Astrocyte (in vitro differentiated cells and primary cell): ENCODE measurements at regions not wholly inside any gene's neighbourhood (a gene's known extent, or its start where the extent isn't known, plus 50 kb on each side); places are given as distances from the start of the nearest gene placed in this dataset.

Experiments used
- DNase-seq: peaks from one replicate; pipeline ENCODE4 v3.0.0-alpha.2; 2010; ENCODE audit warnings: low read depth
- FAIRE-seq: peaks from 2 replicates; lab custom pipeline; 2011; peaks lifted over from hg19 to GRCh38; lab: Jason Lieb, UNC
- H2AFZ ChIP-seq: 2 replicates; pipeline ENCODE4 v1.6.0; 2012; ENCODE audit warnings: low read depth, low read length, inconsistent platforms
- H3K27ac ChIP-seq: 2 replicates; pipeline ENCODE4 v1.5.1; 2011; ENCODE audit warnings: low read depth, low read length, inconsistent platforms
- H3K27me3 ChIP-seq: 2 replicates; pipeline ENCODE4 v1.6.0; 2011; ENCODE audit warnings: low read length, inconsistent platforms; ENCODE audit not compliant: insufficient read depth
- H3K36me3 ChIP-seq: 2 replicates; pipeline ENCODE4 v1.5.1; 2011; ENCODE audit warnings: low read length, inconsistent platforms; ENCODE audit not compliant: insufficient read depth
- H3K4me1 ChIP-seq: 2 replicates; pipeline ENCODE4 v1.5.1; 2011; ENCODE audit warnings: low read length, inconsistent platforms; ENCODE audit not compliant: insufficient read depth
- H3K4me2 ChIP-seq: 2 replicates; pipeline ENCODE4 v1.6.0; 2012; ENCODE audit warnings: low read length, inconsistent platforms
- H3K4me3 ChIP-seq: 2 replicates; pipeline ENCODE4 v1.5.1; 2011; ENCODE audit warnings: low read depth, mild to moderate bottlenecking, low read length, inconsistent platforms; ENCODE audit not compliant: insufficient read depth
- H3K79me2 ChIP-seq: 2 replicates; pipeline ENCODE4 v1.6.0; 2012; ENCODE audit warnings: mild to moderate bottlenecking, low read length, inconsistent platforms; ENCODE audit not compliant: insufficient read depth
- H3K9ac ChIP-seq: 2 replicates; pipeline ENCODE4 v1.6.0; 2012; ENCODE audit warnings: mild to moderate bottlenecking, low read length, inconsistent platforms
- H3K9me3 ChIP-seq: 2 replicates; pipeline ENCODE4 v1.5.1; 2012; ENCODE audit warnings: low read depth, mild to moderate bottlenecking, low read length, inconsistent platforms; ENCODE audit not compliant: insufficient read depth
- H4K20me1 ChIP-seq: 2 replicates; pipeline ENCODE4 v1.6.0; 2012; ENCODE audit warnings: low read length, inconsistent platforms; ENCODE audit not compliant: insufficient read depth
- H3K27ac Mint-ChIP-seq: one replicate; pipeline ENCODE4 v1.8.0; 2021; ENCODE audit warnings: mild to moderate bottlenecking, mixed read lengths; ENCODE audit not compliant: unreplicated experiment
- H3K27me3 Mint-ChIP-seq: one replicate; pipeline ENCODE4 v1.8.0; 2021; ENCODE audit warnings: low read depth, mixed read lengths; ENCODE audit not compliant: unreplicated experiment
- H3K36me3 Mint-ChIP-seq: one replicate; pipeline ENCODE4 v1.8.0; 2021; ENCODE audit warnings: low read depth, mixed read lengths; ENCODE audit not compliant: unreplicated experiment
- H3K4me1 Mint-ChIP-seq: one replicate; pipeline ENCODE4 v1.8.0; 2021; ENCODE audit warnings: low read depth, mixed read lengths; ENCODE audit not compliant: unreplicated experiment
- H3K4me3 Mint-ChIP-seq: one replicate; pipeline ENCODE4 v1.8.0; 2021; ENCODE audit warnings: mild to moderate bottlenecking, moderate library complexity, mixed read lengths; ENCODE audit not compliant: unreplicated experiment
- H3K9me3 Mint-ChIP-seq: one replicate; pipeline ENCODE4 v1.8.0; 2021; ENCODE audit warnings: mild to moderate bottlenecking, mixed read lengths; ENCODE audit not compliant: unreplicated experiment
- EZH2 ChIP-seq: IDR thresholded peaks from 2 replicates; pipeline ENCODE4 v1.6.1; 2012; ENCODE audit warnings: mild to moderate bottlenecking, low read length, inconsistent platforms; ENCODE audit not compliant: insufficient read depth
- TF ChIP-seq, protein P1 (sequence below): IDR thresholded peaks from 2 replicates; pipeline ENCODE4 v1.5.1; 2011; ENCODE audit warnings: low read depth, mild to moderate bottlenecking, inconsistent platforms, low read length, moderate library complexity; ENCODE audit not compliant: insufficient read depth

DNA sequence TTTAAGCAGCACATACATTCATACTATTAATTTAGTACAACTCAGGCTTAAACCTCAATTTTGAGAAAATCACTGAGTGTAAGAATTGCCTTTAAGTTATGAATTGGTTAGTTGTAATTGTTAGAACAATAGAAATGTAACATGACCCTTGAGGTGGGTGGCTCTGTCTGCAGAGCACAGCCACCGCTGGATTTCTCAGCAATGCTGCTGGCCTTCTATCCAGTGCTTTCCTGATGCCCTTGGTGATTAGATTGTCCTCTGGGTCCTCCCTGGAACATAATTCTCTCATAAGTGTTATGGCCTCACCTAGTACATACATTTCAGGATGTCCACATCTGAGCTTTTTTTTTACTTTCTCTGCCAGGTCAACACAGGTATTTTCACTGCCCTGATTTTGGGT, 213.2 kb downstream of the SLC7A11 start:
- Histone ChIP-seq H3K9ac (no peak overlapping the region), H2AFZ (no peak overlapping the region), H3K36me3 (no peaks in the 10 kb centered on the region), H3K27ac (no peak overlapping the region), H3K27me3 (no peaks in the 10 kb centered on the region), H3K4me1 (no peaks in the 10 kb centered on the region), H3K79me2 (no peaks in the 10 kb centered on the region), H4K20me1 (no peaks in the 10 kb centered on the region), H3K9me3 (no peaks in the 10 kb centered on the region), H3K4me2 (no peak overlapping the region), H3K4me3 (no peak overlapping the region)
- DNase-seq (no peak), FAIRE-seq (no peak)
- H3K4me3 Mint-ChIP-seq = no peak overlapping the region
- no peak overlapping the region for H3K27ac Mint-ChIP-seq
- TF ChIP-seq, protein P1, sequence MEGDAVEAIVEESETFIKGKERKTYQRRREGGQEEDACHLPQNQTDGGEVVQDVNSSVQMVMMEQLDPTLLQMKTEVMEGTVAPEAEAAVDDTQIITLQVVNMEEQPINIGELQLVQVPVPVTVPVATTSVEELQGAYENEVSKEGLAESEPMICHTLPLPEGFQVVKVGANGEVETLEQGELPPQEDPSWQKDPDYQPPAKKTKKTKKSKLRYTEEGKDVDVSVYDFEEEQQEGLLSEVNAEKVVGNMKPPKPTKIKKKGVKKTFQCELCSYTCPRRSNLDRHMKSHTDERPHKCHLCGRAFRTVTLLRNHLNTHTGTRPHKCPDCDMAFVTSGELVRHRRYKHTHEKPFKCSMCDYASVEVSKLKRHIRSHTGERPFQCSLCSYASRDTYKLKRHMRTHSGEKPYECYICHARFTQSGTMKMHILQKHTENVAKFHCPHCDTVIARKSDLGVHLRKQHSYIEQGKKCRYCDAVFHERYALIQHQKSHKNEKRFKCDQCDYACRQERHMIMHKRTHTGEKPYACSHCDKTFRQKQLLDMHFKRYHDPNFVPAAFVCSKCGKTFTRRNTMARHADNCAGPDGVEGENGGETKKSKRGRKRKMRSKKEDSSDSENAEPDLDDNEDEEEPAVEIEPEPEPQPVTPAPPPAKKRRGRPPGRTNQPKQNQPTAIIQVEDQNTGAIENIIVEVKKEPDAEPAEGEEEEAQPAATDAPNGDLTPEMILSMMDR = no peak
- TF ChIP-seq EZH2 = no peak
- no peaks in the 10 kb centered on the region for H3K36me3 Mint-ChIP-seq
- no peaks in the 10 kb centered on the region for H3K9me3 Mint-ChIP-seq
- H3K27me3 Mint-ChIP-seq = no peaks in the 10 kb centered on the region
- no peaks in the 10 kb centered on the region for H3K4me1 Mint-ChIP-seq

DNA sequence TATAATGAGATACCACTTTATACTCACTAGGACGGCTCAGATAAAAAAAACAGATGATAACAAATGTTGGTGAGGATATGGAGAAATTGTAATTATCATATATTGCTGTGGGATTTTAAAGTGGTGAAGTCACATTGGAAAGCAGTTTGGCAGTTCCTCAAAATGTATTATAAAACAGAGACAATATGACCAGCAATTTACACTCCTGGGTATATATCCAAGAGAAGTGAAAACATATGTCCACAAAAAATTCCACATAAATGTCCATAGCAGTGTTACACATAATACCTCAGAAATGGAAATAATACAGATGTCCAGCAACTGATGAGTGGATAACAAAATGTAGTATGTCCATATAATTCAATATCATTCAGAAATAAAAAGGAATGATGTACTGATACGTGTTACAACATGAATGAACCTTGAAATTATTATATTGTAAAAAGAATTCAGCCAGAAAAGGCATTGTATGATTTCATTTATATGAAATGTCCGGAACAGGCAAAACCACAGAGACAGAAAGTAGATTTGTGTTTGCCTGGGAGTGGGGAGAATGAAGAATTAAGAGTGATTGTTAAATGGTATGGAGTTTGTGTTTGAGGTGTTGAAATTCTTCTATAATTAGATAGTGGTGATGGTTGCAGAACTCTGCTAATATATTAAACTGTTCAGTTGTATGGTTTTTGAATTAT, 220.9 kb downstream of the SLC7A11 start:
- no peaks in the 10 kb centered on the region for H3K36me3 Mint-ChIP-seq
- H3K4me3 Mint-ChIP-seq = no peak overlapping the region
- no peak overlapping the region for H3K4me3 ChIP-seq
- no peak for FAIRE-seq
- H2AFZ ChIP-seq = no peak overlapping the region
- DNase-seq = no peak
- H3K27me3 ChIP-seq = no peaks in the 10 kb centered on the region
- H3K9me3 Mint-ChIP-seq = no peaks in the 10 kb centered on the region
- H3K4me2 ChIP-seq = no peak overlapping the region
- no peaks in the 10 kb centered on the region for H4K20me1 ChIP-seq
- no peaks in the 10 kb centered on the region for H3K4me1 ChIP-seq
- no peak overlapping the region for H3K27ac Mint-ChIP-seq
- H3K9ac ChIP-seq = no peak overlapping the region
- peaks cover 2% of the 10 kb centered on the region for H3K4me1 Mint-ChIP-seq
- no peak overlapping the region for H3K27ac ChIP-seq
- TF ChIP-seq EZH2 = no peak
- TF ChIP-seq, protein P1 = no peak
- no peaks in the 10 kb centered on the region for H3K79me2 ChIP-seq
- H3K27me3 Mint-ChIP-seq = no peaks in the 10 kb centered on the region
- H3K9me3 ChIP-seq = no peaks in the 10 kb centered on the region
- no peaks in the 10 kb centered on the region for H3K36me3 ChIP-seq

DNA sequence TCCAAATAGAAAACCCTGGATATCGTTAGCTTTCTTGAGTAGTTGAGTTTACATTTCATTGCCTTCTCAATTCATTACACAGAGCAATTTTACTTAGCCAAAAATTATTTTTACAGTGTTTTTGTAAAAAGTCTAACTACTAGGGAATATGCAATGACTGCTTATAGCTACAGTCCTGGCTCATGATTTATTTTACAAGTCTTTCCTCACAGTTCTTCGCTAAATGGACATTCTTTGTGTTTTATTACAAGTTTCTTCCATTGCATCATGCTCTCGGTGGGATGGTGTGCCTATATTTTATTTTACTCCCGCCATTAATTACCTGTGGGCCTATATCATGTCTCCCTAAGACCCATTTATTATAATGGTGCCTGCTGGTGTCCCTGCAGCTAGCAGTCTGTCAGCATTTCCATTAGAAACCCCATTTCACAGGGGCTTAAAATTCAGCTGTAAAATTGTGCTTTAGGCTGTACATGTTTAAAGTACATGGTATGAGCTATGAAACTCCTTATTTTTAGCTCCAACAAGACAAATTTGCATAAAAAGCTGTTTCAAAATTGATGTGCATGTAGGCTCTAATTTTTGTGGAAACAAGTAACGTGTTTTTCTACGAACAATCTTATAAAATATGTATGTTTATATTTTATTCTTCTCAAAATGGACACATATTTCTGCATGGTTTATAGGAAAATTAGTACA, 227.4 kb downstream of the SLC7A11 start:
- no peaks in the 10 kb centered on the region for H3K9me3 ChIP-seq
- DNase-seq (no peak), FAIRE-seq (no peak)

More for the DNA sequence above, 227.4 kb downstream of the SLC7A11 start:
- TF ChIP-seq, protein P1 = no peak
- TF ChIP-seq EZH2 = no peak
- Histone ChIP-seq H2AFZ (no peak overlapping the region), H3K4me2 (no peak overlapping the region), H3K27me3 (no peaks in the 10 kb centered on the region), H3K4me3 (no peak overlapping the region), H3K9ac (no peak overlapping the region), H3K4me1 (no peaks in the 10 kb centered on the region), H4K20me1 (no peaks in the 10 kb centered on the region), H3K27ac (no peak overlapping the region), H3K36me3 (no peaks in the 10 kb centered on the region), H3K79me2 (no peaks in the 10 kb centered on the region)
- H3K27ac Mint-ChIP-seq = no peak overlapping the region
- H3K4me1 Mint-ChIP-seq = peaks cover 4% of the 10 kb centered on the region
- H3K4me3 Mint-ChIP-seq = no peak overlapping the region
- H3K27me3 Mint-ChIP-seq = no peaks in the 10 kb centered on the region
- no peaks in the 10 kb centered on the region for H3K9me3 Mint-ChIP-seq
- no peaks in the 10 kb centered on the region for H3K36me3 Mint-ChIP-seq
